Hepatocyte (in vitro differentiated cells): ENCODE measurements at regions not wholly inside any gene's neighbourhood (a gene's known extent, or its start where the extent isn't known, plus 50 kb on each side); places are given as distances from the start of the nearest gene placed in this dataset.

Experiments
- DNase-seq: peaks from one replicate; pipeline ENCODE4 v3.0.0-alpha.2; 2016; ENCODE audit warnings: low spot score
- H2AFZ ChIP-seq: fragments of 200-600 bp; sonication (generic); 2 replicates; pipeline ENCODE4 v1.6.0; 2016; ENCODE audit warnings: antibody characterized with exemption, mild to moderate bottlenecking
- H3K27ac ChIP-seq: fragments of 200-600 bp; sonication (generic); 2 replicates; pipeline ENCODE4 v1.5.1; 2016; ENCODE audit warnings: mild to moderate bottlenecking
- H3K27me3 ChIP-seq: fragments of 200-600 bp; sonication (generic); 2 replicates; pipeline ENCODE4 v1.6.1; 2016
- H3K36me3 ChIP-seq: fragments of 200-600 bp; sonication (generic); replicated peaks from 2 replicates; pipeline ENCODE4 v1.5.1; 2016; ENCODE audit warnings: low read depth; ENCODE audit not compliant: insufficient read depth
- H3K4me1 ChIP-seq: fragments of 200-600 bp; sonication (generic); 2 replicates; pipeline ENCODE4 v1.5.1; 2016; ENCODE audit warnings: mild to moderate bottlenecking, moderate library complexity; ENCODE audit not compliant: insufficient read depth
- H3K4me2 ChIP-seq: fragments of 200-600 bp; sonication (generic); 2 replicates; pipeline ENCODE4 v1.6.0; 2016
- H3K4me3 ChIP-seq: fragments of 200-600 bp; sonication (generic); 2 replicates; pipeline ENCODE4 v1.5.1; 2016; ENCODE audit warnings: mild to moderate bottlenecking
- H3K79me2 ChIP-seq: fragments of 200-600 bp; sonication (generic); 2 replicates; pipeline ENCODE4 v1.6.0; 2017; ENCODE audit warnings: mild to moderate bottlenecking
- H3K9me2 ChIP-seq: fragments of 200-600 bp; sonication (generic); replicated peaks from 2 replicates; pipeline ENCODE4 v1.6.0; 2017; ENCODE audit warnings: mild to moderate bottlenecking; ENCODE audit not compliant: insufficient read depth
- H3K9me3 ChIP-seq: fragments of 200-600 bp; sonication (generic); 2 replicates; pipeline ENCODE4 v1.5.1; 2016; ENCODE audit warnings: low read depth, mild to moderate bottlenecking
- H4K20me1 ChIP-seq: fragments of 200-600 bp; sonication (generic); 2 replicates; pipeline ENCODE4 v1.6.0; 2016; ENCODE audit warnings: mild to moderate bottlenecking; ENCODE audit not compliant: insufficient read depth, poor library complexity, severe bottlenecking
- CTCF ChIP-seq: fragments of 200-600 bp; sonication (generic); IDR thresholded peaks from 2 replicates; pipeline ENCODE4 v1.5.1; 2016; ENCODE audit warnings: antibody characterized with exemption, mild to moderate bottlenecking; ENCODE audit not compliant: poor library complexity
- EZH2 ChIP-seq: fragments of 200-600 bp; sonication (generic); IDR thresholded peaks from 2 replicates; pipeline ENCODE4 v1.6.1; 2016; ENCODE audit warnings: antibody characterized with exemption, mild to moderate bottlenecking, borderline replicate concordance
- EZH2phosphoT487 ChIP-seq: fragments of 200-600 bp; sonication (generic); IDR thresholded peaks from one replicate; pipeline ENCODE4 v1.6.1; 2018; ENCODE audit warnings: antibody characterized with exemption, mild to moderate bottlenecking, low read depth, moderate library complexity; ENCODE audit not compliant: unreplicated experiment, severe bottlenecking
- WGBS: methylation state at CpG from one replicate; pipeline ENCODE4 v1.1.6; 2016; ENCODE audit warnings: low lambda C conversion rate; ENCODE audit errors: missing lambda C conversion rate; 5-methylcytosine and 5-hydroxymethylcytosine counted together

GRCh38 chr4:174418640-174419212, 103.6 kb downstream of the HPGD start:
- Histone ChIP-seq H3K27ac (no peak overlapping the region), H3K36me3 (no peaks in the 10 kb centered on the region), H3K79me2 (no peaks in the 10 kb centered on the region), H4K20me1 (no peaks in the 10 kb centered on the region), H3K4me2 (no peak overlapping the region), H3K27me3 (no peaks in the 10 kb centered on the region), H3K4me1 (no peaks in the 10 kb centered on the region), H3K4me3 (no peak overlapping the region), H2AFZ (no peak overlapping the region), H3K9me2 (no peaks in the 10 kb centered on the region), H3K9me3 (no peaks in the 10 kb centered on the region)
- TF ChIP-seq EZH2 (no peak), EZH2phosphoT487 (no peak), CTCF (no peak)
- no peak for DNase-seq
- 79% methylated on average over 4 of the region's 4 CpGs for WGBS

- no peak overlapping the region for H3K4me3 ChIP-seq
- TF ChIP-seq EZH2phosphoT487, result no peak
- no peak for TF ChIP-seq CTCF
- no peak for TF ChIP-seq EZH2
- H3K4me2 ChIP-seq, result no peak overlapping the region
- H3K27me3 ChIP-seq, result no peaks in the 10 kb centered on the region
- no peaks in the 10 kb centered on the region for H3K36me3 ChIP-seq
- no peak overlapping the region for H2AFZ ChIP-seq
- H3K4me1 ChIP-seq, result peaks cover 4% of the 10 kb centered on the region
- H4K20me1 ChIP-seq, result no peaks in the 10 kb centered on the region
- H3K9me3 ChIP-seq, result no peaks in the 10 kb centered on the region
- no peak for DNase-seq
- H3K27ac ChIP-seq, result no peak overlapping the region
- WGBS, result 94% methylated on average over 8 of the region's 8 CpGs
- H3K9me2 ChIP-seq, result no peaks in the 10 kb centered on the region
- H3K79me2 ChIP-seq, result no peaks in the 10 kb centered on the region
Measured at GRCh38 chr4:174408841-174409552, 113.3 kb downstream of the HPGD start.

GRCh38 chr4:174406383-174406782, 115.9 kb downstream of the HPGD start:
- H3K9me2 ChIP-seq, result no peaks in the 10 kb centered on the region
- TF ChIP-seq EZH2 (no peak), CTCF (no peak), EZH2phosphoT487 (no peak)
- no peak overlapping the region for H2AFZ ChIP-seq
- H3K79me2 ChIP-seq, result no peaks in the 10 kb centered on the region
- peaks cover 19% of the 10 kb centered on the region for H3K4me1 ChIP-seq
- H3K4me3 ChIP-seq, result no peak overlapping the region
- no peaks in the 10 kb centered on the region for H3K9me3 ChIP-seq
- H3K36me3 ChIP-seq, result no peaks in the 10 kb centered on the region
- H4K20me1 ChIP-seq, result no peaks in the 10 kb centered on the region
- H3K27ac ChIP-seq, result no peak overlapping the region
- 92% methylated on average over 3 of the region's 3 CpGs for WGBS
- DNase-seq, result no peak
- H3K4me2 ChIP-seq, result no peak overlapping the region
- no peaks in the 10 kb centered on the region for H3K27me3 ChIP-seq
